DMS153 treated with DMSO at 0.1 percent for 48 hours (cell line): ENCODE measurements at regions not wholly inside any gene's neighbourhood (a gene's known extent, or its start where the extent isn't known, plus 50 kb on each side); places are given as distances from the start of the nearest gene placed in this dataset.

ENCODE experiments used
- DNase-seq: peaks from one replicate; lab custom pipeline; 2025; ENCODE audit not compliant: unreplicated experiment; lab: John Stamatoyannopoulos, UW

GRCh38 chr20:61049684-61050083 lies 202.4 kb upstream of the CDH4 start:
- DNase-seq: no peak

DNA sequence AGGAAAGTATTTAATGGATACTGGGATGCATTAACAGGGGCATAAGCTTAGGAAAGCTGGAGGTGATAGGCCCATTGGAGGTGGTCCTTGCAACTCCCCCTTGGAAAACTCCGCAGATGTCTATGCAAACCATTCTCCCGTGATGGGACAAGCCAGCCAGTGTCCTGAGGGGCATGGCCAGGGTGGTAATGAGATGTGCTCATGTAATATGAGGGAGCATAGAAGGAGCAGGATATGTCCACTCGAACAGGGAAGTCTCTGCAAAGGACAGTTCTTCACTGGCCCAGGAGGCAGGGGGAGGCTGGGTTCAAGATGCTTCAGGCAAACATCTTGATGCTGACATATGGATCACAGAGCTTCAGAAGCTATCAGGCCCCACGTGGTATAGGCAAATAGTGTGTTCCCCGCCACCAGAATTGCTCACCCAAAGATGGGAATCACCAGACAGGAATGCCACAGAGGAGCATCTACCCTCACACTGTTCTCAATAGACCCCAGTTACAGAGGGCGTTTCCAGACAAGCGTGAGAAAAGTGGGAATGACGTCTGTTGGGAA lies 201.6 kb upstream of the CDH4 start:
- no peak for DNase-seq

GRCh38 chr20:61052195-61052750 lies 199.8 kb upstream of the CDH4 start:
- no peak for DNase-seq

- DNase-seq: no peak
Measured at GRCh38 chr20:61052776-61053442, 199.2 kb upstream of the CDH4 start.

GRCh38 chr20:61053487-61053886 lies 198.6 kb upstream of the CDH4 start:
- DNase-seq: no peak

- DNase-seq: no peak
Measured at GRCh38 chr20:61053889-61054288, 198.2 kb upstream of the CDH4 start.

GRCh38 chr20:61054411-61054810 lies 197.7 kb upstream of the CDH4 start:
- no peak for DNase-seq

DNA sequence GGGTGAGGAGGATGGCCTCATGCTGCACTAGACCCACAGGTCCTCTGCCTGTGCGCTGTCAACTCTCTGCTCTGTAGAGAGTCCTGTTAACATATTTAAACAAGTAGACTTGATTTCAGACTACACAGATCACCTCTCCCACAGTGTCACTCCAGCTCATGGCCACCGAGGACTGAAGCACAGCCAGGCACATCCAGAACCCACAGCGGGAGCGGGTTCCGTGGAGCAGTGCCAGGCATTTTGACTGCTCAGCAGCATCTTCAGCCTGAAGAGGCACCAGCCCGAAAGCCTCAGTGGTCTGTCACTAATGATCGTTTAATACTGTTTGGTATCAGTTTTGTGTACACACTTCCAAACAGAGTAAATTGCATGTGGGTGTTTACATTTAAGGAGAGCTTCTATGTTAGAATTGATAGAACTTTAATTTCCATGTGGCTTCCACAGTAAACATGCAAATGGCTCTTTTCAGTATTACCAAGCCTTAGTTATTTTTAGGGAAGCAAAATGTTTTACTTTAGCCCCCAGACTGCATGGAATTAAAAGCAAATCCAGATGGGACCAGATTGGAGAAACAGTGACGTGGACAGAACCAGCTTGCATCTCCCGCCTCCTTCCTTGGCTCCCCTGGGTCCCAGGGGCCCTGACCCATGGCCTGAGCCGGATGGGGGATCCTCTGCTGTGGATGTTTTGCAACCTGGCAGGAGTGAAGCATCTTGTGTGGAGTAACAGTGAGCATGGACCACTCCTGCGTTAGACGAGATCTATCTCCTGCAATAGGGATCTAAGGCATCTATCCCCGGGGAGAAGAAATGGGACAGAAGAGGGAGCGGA lies 196.7 kb upstream of the CDH4 start:
- DNase-seq: no peak

DNA sequence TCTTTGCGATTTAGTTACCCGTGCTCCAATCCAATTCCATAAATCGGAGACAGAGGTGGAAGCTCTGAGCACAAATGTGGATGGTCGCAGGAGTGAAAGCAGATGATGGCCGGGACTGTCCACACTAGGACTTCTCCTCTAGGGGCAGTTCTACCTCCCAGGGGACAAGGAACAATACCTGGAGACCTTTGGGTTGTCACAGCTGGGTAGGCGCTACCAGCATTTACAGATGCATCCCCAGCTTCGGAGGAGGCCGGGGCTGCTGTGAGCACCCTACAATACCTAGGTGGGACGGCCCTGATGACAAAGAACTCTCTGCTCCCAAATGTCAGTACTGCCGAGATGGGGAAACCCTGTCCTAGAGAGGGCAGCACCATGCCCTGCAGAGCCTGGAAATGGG lies 195.9 kb upstream of the CDH4 start:
- DNase-seq: no peak

DNA sequence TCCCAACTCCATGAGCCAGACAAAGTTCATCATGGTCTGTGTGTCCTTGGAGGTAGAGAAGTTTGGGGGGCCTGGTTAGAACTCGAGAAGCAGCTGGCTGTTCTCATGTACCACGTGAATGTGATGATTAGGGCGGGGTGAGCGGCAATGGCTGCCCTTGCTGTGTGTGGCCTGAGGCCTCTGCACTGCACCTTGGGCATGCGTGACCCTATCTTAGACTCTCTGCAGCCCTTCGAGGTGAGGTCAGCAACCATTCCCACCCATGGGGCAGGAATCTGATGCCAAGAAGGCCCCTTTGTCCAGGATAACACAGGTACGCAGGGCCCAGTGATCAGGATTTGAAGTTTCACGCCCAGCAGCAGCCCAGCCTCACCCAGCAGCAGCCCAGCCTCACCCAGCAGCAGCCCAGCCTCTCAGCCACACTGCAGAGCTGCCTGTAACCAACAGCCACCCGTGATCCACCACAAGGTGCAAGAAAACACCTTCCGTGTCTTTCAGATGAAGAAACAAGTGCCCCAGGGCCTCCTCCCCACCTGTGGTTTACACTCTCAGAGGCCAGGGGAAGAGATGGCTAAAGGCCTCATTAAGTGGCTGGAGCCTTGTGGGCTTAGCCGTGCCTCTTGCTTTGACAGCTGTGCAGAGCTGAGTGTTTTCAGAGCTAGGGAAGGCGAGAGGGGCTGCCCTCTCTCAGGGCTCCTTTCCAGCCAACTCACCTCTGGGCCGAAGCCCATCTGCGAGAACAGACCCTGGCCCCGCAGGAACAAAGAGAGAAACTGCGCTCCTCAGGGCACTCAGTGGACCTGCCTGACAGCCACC lies 195.2 kb upstream of the CDH4 start:
- DNase-seq: no peak

DNA sequence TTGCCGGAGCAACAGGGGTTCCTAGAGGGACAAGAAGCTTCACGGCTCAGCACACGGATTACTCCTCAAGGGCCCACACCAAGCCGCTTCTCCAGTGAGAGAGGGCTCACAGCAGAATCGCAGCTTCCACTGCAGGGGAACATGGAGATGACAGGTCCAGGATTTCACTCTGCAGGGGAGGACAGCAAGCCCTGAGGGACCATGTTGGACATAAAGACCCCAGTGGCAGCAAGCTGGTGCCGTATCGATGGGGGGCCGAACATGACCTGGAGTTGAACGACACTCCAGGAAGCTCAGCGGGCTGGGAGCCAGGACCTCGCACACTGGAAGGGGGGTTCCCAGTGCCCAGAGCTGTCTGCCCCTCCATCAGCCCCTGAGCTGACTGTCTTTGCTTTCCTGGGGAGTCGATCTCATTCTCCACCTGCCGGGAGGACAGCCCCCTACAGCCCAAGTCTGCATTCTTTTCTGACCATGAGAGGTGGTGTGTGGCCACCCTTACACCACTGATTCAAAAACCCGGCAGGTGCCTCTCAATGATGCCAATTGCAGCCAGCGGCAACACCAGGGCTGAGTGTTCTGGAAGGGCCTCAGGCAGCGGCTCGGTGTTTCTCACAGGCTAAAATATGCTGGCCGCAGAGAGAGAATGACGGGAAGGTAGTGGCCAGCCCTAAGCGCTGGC lies 194.5 kb upstream of the CDH4 start:
- DNase-seq: no peak

- DNase-seq: no peak
Measured at GRCh38 chr20:61061981-61062380, 190.1 kb upstream of the CDH4 start.

GRCh38 chr20:61065853-61066252 lies 186.2 kb upstream of the CDH4 start:
- no peak for DNase-seq

DNA sequence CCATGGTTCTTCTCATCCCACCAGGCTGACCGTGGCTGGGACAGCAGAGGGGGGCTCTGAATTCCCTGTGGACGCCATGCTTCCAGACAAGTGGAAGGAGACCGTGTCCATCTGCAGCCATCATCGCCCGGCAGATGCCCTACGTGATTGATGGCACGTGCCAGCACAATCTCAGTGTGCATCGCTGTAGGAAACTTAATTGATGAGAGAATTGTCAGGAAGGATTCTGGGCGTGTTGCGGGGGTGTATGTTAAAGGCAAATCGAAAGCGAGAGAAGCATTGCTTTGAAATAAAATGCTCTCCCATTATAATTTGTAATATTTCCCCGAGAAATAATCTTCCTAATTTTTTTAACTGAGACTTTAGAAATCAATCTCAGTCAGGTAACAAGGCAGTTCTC lies 185.5 kb upstream of the CDH4 start:
- no peak for DNase-seq

DNA sequence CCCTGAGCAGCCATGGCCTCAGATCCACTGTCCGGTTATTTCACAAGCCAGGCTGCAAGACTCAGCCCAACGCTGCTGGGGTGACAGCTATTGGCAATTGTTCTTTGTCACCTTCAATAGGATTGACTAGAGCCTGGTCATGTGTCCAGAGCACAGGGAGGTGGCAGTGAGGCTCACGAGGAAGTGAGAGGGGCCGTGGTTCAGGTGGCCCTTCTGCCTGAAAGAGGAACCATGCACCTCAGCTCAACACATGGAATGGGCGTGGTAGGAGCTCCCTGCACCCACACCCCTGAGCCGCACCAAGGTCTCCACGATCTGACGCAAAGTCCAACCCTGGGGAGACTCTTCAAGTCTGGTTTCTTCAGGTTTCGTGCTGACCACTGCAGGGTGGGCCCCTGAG lies 184.8 kb upstream of the CDH4 start:
- DNase-seq: no peak

DNA sequence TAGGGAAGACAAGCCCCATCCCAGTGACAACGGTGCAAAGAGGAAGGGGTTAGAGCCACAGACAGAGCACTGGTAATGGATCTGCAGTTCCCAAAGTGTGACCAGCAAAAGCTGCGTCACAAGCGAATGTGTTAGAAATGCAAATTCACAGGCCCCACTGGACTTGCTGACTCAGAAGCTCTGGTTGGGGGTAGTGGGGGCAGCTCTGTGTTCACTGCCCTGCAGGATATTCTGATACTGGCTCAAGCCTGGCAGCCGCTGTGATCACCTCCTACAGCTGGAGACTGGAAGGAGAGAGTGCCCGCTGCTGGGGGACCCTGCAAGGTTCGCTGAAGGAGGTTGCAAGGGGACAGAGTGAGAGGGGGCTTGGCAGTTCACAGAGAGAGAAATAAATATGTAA lies 179.7 kb upstream of the CDH4 start:
- no peak for DNase-seq

- DNase-seq: no peak
Measured at GRCh38 chr20:61073376-61073775, 178.7 kb upstream of the CDH4 start.

- no peak for DNase-seq
Measured at GRCh38 chr20:61082720-61083119, 169.3 kb upstream of the CDH4 start.

DNA sequence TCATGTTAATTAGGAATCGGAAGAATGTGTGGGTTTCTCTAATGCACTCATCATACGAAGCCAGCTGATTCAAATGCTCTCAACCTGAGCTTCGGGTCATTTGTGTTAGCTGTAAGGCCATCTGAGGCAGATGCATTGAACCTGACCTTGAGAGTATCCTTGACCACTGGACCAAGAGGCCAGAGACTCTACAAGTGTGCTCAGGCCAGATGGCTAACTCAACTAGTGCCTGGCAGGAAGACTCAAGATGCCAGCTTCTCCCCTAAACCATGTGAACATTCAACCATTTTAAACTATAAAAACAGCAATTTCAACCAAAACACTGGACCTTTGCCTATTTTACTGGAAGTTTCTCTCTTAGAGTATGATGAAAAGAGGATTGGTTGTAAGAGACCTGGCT lies 168.6 kb upstream of the CDH4 start:
- DNase-seq: no peak

GRCh38 chr20:61086031-61086430 lies 166.0 kb upstream of the CDH4 start:
- no peak for DNase-seq

DNA sequence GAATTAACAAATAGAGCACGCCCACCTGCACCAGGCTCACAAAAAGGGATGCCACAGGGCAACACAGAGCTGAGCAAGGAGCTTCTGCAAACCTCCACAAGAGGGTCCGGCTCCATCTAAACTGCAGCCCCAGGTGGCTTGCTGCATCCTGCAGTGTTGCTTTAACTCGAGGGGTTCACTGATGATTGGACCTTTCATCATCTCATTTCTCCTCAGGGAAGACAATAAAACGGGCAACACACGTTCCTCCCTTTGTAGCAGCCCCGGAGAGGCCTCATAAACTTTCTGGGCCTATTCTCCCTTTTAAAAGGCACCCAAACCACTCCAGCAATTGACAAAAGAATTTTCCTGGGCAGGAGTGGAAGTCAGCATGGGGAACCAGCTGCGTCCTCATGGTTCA lies 161.5 kb upstream of the CDH4 start:
- no peak for DNase-seq
